ENCODE measurements at regions not wholly inside any gene's neighbourhood (a gene's known extent, or its start where the extent isn't known, plus 50 kb on each side); places are given as distances from the start of the nearest gene placed in this dataset.

DNA sequence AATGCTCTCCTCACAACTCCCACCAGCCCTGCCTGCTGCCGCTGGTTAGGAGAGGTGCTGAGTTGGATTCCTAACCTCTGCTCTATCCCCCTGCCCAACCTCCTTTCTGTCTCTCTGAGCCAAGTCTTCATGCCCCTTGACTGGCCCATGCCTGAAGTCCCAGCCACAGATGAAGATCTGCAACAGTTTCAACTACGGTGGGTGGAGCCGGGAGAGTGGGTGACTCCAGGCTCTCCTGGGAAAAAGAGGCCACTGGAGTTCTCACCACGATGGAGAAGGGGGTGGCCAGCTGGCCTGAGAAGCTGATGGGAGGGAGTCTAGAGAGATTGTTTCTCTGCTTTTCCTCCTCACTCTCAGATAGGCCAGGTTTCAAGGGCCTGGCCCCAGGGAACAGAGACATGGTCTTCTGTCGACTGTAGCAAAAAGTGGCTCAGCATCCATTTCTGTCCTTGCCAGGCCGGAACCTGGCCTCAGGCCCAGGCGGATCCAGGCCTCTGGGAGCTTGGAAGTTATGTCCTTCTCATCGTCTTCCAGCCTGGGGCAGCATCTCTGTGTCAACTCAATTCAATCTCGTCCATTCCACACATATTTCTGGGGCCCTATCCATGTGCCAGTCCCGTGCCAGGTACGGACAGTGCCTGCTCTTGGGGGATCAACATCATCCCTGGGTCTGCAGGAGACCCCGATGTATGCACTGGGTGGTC, 75.3 kb downstream of the INHBB start:
- H4K20me1 ChIP-seq (ENCODE audit: insufficient read depth, poor library complexity, severe bottlenecking): no peaks in the 10 kb centered on the region
- no peaks in the 10 kb centered on the region for H3K4me1 ChIP-seq (ENCODE audit: insufficient read depth)
- H3K79me2 ChIP-seq: no peaks in the 10 kb centered on the region
- H3K36me3 ChIP-seq (replicated peaks; ENCODE audit: insufficient read depth, low read depth): no peaks in the 10 kb centered on the region
- H3K27ac ChIP-seq: no peak overlapping the region
- H3K9me3 ChIP-seq (ENCODE audit: low read depth): no peaks in the 10 kb centered on the region
- WGBS (ENCODE audit: low lambda C conversion rate, missing lambda C conversion rate): 89% methylated on average over 12 of the region's 12 CpGs
- peaks cover 13% of the 10 kb centered on the region for H3K27me3 ChIP-seq
- no peak overlapping the region for H3K4me3 ChIP-seq
- H3K9me2 ChIP-seq (replicated peaks; ENCODE audit: insufficient read depth): no peaks in the 10 kb centered on the region
- TF ChIP-seq EZH2phosphoT487 (IDR thresholded peaks at IDR 0.05; ENCODE audit: low read depth, severe bottlenecking, unreplicated experiment) (no peak), EZH2 (IDR thresholded peaks at IDR 0.05; ENCODE audit: borderline replicate concordance) (no peak)
- TF ChIP-seq, protein P1, sequence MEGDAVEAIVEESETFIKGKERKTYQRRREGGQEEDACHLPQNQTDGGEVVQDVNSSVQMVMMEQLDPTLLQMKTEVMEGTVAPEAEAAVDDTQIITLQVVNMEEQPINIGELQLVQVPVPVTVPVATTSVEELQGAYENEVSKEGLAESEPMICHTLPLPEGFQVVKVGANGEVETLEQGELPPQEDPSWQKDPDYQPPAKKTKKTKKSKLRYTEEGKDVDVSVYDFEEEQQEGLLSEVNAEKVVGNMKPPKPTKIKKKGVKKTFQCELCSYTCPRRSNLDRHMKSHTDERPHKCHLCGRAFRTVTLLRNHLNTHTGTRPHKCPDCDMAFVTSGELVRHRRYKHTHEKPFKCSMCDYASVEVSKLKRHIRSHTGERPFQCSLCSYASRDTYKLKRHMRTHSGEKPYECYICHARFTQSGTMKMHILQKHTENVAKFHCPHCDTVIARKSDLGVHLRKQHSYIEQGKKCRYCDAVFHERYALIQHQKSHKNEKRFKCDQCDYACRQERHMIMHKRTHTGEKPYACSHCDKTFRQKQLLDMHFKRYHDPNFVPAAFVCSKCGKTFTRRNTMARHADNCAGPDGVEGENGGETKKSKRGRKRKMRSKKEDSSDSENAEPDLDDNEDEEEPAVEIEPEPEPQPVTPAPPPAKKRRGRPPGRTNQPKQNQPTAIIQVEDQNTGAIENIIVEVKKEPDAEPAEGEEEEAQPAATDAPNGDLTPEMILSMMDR (IDR thresholded peaks at IDR 0.05; ENCODE audit: poor library complexity): no peak
- DNase-seq (ENCODE audit: low spot score): no peak
- no peak overlapping the region for H3K4me2 ChIP-seq
- H2AFZ ChIP-seq: no peak overlapping the region

DNA sequence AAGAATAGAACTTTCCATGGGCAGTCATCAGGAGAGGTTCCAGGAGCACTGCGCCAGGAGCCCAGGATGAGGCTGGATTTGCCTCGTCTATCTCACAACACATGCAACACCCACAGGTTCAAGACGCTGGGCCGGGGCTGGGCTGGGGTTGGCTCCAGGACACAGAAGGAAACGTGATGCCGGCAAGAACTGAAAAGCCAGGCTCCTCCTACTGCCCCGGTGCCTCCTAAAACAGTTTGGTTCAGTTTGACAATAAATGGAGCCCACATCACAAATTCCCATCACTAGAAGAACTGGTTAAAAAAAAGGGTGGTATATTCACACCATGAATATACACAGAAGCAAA, 75.9 kb downstream of the INHBB start:
- DNase-seq (ENCODE audit: low spot score): no peak
- no peak overlapping the region for H2AFZ ChIP-seq
- H4K20me1 ChIP-seq (ENCODE audit: insufficient read depth, poor library complexity, severe bottlenecking): no peaks in the 10 kb centered on the region
- 81% methylated on average over 7 of the region's 7 CpGs for WGBS (ENCODE audit: low lambda C conversion rate, missing lambda C conversion rate)
- H3K4me1 ChIP-seq (ENCODE audit: insufficient read depth): no peaks in the 10 kb centered on the region
- H3K9me3 ChIP-seq (ENCODE audit: low read depth): no peaks in the 10 kb centered on the region
- TF ChIP-seq EZH2 (IDR thresholded peaks at IDR 0.05; ENCODE audit: borderline replicate concordance) (no peak), EZH2phosphoT487 (IDR thresholded peaks at IDR 0.05; ENCODE audit: low read depth, severe bottlenecking, unreplicated experiment) (no peak)
- TF ChIP-seq, protein P1 (IDR thresholded peaks at IDR 0.05; ENCODE audit: poor library complexity): no peak
- no peaks in the 10 kb centered on the region for H3K36me3 ChIP-seq (replicated peaks; ENCODE audit: insufficient read depth, low read depth)
- H3K27me3 ChIP-seq: peaks cover 13% of the 10 kb centered on the region
- no peak overlapping the region for H3K4me3 ChIP-seq
- H3K27ac ChIP-seq: no peak overlapping the region
- no peak overlapping the region for H3K4me2 ChIP-seq
- H3K9me2 ChIP-seq (replicated peaks; ENCODE audit: insufficient read depth): no peaks in the 10 kb centered on the region
- H3K79me2 ChIP-seq: no peaks in the 10 kb centered on the region

DNA sequence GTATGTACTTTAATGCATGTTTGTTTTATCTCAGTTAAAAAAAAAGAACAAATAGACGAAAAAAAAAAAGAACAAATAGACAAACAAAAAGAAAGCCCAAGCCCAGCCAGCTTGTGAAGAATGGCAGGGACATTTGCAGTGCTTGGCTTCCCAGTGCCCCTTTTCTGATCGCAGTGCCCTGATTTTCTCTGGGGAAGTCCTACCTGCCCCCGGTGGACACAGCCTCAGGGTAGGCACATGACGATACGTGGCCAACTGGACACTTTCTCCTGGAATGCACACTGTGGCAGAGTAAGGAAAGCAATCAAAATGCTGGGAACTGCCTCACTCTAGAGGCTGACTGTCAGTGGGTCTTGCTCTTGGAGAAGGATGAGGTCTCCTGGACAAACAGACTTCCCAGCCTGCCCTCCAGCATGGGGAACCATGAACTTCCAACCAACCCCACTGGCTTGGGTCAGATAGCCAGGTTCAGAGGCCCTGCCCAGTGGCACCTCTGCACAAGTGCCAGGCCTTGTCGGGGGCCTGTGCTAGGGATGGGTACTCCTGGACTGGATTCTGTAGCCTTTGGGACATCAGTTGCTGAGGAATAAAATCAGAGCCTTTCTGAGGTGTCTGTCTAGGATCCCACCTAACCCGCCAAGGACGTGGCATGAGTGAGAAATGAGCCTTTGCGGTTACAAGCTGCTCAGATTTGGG, 76.7 kb downstream of the INHBB start:
- no peak overlapping the region for H3K27ac ChIP-seq
- no peaks in the 10 kb centered on the region for H3K4me1 ChIP-seq (ENCODE audit: insufficient read depth)
- no peaks in the 10 kb centered on the region for H4K20me1 ChIP-seq (ENCODE audit: insufficient read depth, poor library complexity, severe bottlenecking)
- no peak for DNase-seq (ENCODE audit: low spot score)
- H3K4me3 ChIP-seq: no peak overlapping the region
- WGBS (ENCODE audit: low lambda C conversion rate, missing lambda C conversion rate): 89% methylated on average over 9 of the region's 9 CpGs
- H3K4me2 ChIP-seq: no peak overlapping the region
- H3K79me2 ChIP-seq: no peaks in the 10 kb centered on the region
- H2AFZ ChIP-seq: no peak overlapping the region
- H3K36me3 ChIP-seq (replicated peaks; ENCODE audit: insufficient read depth, low read depth): no peaks in the 10 kb centered on the region
- no peaks in the 10 kb centered on the region for H3K9me3 ChIP-seq (ENCODE audit: low read depth)
- peaks cover 13% of the 10 kb centered on the region for H3K27me3 ChIP-seq
- TF ChIP-seq, protein P1 (IDR thresholded peaks at IDR 0.05; ENCODE audit: poor library complexity): no peak
- TF ChIP-seq EZH2phosphoT487 (IDR thresholded peaks at IDR 0.05; ENCODE audit: low read depth, severe bottlenecking, unreplicated experiment) (no peak), EZH2 (IDR thresholded peaks at IDR 0.05; ENCODE audit: borderline replicate concordance) (no peak)
- H3K9me2 ChIP-seq (replicated peaks; ENCODE audit: insufficient read depth): no peaks in the 10 kb centered on the region

Data from hepatocyte (in vitro differentiated cells).